ENCODE measurements at regions not wholly inside any gene's neighbourhood (a gene's known extent, or its start where the extent isn't known, plus 50 kb on each side); places are given as distances from the start of the nearest gene placed in this dataset.

DNA sequence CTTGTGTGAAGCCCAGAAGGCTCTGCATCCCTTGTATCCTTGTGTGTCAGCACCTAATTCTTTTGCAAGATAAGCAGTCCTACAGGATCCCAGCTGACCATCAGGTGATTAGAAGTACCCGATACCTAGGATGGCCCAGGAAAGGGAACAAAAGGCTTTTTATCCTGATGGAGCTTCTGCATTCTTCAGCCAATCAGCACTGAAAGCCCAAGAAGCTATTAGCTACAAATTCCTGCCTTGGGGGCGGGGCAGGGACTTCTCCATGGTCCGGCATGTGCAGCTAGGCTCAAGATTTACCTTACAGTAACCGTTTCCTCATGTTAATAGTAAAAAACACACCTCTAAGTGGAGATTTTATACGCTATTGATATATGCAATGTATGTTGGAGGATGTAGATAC lies 264.6 kb upstream of the THUMPD2 start:
- intact Hi-C loops (cut with DNase I) = no loop called here
- TF ChIP-seq POLR2A (IDR thresholded peaks at IDR 0.05) (no peak), EP300 (IDR thresholded peaks at IDR 0.05) (no peak)
- TF ChIP-seq, protein P1, sequence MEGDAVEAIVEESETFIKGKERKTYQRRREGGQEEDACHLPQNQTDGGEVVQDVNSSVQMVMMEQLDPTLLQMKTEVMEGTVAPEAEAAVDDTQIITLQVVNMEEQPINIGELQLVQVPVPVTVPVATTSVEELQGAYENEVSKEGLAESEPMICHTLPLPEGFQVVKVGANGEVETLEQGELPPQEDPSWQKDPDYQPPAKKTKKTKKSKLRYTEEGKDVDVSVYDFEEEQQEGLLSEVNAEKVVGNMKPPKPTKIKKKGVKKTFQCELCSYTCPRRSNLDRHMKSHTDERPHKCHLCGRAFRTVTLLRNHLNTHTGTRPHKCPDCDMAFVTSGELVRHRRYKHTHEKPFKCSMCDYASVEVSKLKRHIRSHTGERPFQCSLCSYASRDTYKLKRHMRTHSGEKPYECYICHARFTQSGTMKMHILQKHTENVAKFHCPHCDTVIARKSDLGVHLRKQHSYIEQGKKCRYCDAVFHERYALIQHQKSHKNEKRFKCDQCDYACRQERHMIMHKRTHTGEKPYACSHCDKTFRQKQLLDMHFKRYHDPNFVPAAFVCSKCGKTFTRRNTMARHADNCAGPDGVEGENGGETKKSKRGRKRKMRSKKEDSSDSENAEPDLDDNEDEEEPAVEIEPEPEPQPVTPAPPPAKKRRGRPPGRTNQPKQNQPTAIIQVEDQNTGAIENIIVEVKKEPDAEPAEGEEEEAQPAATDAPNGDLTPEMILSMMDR (IDR thresholded peaks at IDR 0.05) = no peak
- WGBS, 3 donors = 89 to 99% (median 93%) methylated on average over 5 of the region's 5 CpGs
- no peaks in the 10 kb centered on the region for H3K9me3 ChIP-seq
- no peak overlapping the region for H3K27ac ChIP-seq
- no peaks in the 10 kb centered on the region for H3K36me3 ChIP-seq
- no peaks in the 10 kb centered on the region for H3K4me1 ChIP-seq (ENCODE audit: insufficient read depth)
- no peak overlapping the region for H3K4me3 ChIP-seq
- DNase-seq = no peak
- no peaks in the 10 kb centered on the region for H3K27me3 ChIP-seq

DNA sequence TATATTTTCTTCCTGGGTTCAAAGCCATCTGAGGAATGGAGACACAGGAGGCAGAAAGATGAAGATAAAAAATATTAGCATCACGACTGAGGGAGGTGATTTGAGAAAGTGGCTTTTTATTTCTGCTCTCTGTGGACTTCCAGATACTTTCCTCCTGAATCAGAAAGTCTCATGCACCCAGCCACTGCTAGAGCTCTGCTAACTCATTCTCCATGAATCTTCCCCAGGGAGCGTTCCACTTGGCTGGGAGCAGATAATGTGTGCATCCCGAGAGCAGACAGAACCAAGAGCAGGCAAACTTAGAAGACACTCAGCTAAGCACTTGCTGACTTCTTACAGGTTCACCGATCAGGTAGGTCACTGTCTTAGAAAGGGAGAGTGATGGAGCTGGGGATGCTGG lies 264.1 kb upstream of the THUMPD2 start:
- intact Hi-C loops (cut with DNase I) = no loop called here
- H3K36me3 ChIP-seq = no peaks in the 10 kb centered on the region
- H3K4me3 ChIP-seq = no peak overlapping the region
- DNase-seq = no peak
- WGBS, 3 donors = 75 to 90% (median 83%) methylated on average over 4 of the region's 4 CpGs
- H3K27ac ChIP-seq = no peak overlapping the region
- no peaks in the 10 kb centered on the region for H3K27me3 ChIP-seq
- no peaks in the 10 kb centered on the region for H3K4me1 ChIP-seq (ENCODE audit: insufficient read depth)
- no peaks in the 10 kb centered on the region for H3K9me3 ChIP-seq
- TF ChIP-seq POLR2A (IDR thresholded peaks at IDR 0.05) (no peak), EP300 (IDR thresholded peaks at IDR 0.05) (no peak)
- TF ChIP-seq, protein P1 (IDR thresholded peaks at IDR 0.05) = no peak

DNA sequence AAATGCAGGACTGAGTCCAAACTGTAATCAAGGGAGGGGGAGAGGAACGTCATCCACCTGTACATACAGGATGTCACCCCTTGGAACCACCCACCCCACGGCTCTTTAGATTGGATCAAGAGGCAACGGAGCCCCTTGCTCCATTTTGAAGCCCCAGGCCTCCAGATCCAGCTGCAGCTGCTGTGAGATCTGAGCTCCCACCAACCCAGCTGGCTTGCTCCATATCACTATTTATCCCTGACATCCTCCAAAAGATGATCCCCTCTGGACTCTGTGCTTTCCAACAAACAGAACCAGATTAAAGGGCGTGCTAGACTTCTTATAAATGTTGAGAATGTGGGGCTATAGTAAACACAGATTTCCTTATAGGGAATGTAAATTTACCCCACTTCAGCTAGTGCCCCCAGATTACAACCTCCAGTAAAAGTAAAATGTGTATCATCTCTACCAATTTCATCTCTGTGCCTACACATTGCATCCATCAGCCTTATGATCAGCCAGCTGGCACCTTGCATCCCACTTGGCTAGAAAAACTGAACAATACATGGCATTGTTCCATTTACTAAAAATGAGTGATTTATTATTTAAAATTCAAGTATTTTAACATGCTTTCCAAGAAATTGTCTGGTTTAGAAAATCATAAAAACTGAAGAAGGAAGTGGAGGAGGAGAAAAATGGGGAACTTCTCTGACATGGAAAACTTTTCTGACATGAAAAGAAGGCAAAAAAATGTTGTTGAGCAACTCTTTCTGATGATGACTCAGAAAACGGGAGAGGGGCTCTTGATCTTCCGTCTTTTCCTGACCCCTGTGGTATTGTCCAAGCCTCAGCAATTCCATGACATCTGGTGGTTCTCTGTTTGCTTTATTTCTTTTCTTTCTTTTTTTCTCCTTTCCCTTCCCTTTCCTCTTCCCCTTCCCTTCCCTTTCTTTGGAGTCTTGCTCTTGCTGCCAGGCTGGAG lies 262.6 kb upstream of the THUMPD2 start:
- Histone ChIP-seq H3K9me3 (no peaks in the 10 kb centered on the region), H3K27ac (no peak overlapping the region), H3K4me3 (no peak overlapping the region), H3K27me3 (no peaks in the 10 kb centered on the region), H3K4me1 (ENCODE audit: insufficient read depth) (no peaks in the 10 kb centered on the region), H3K36me3 (no peaks in the 10 kb centered on the region)
- DNase-seq = no peak
- WGBS, 3 donors = 36 to 45% (median 40%) methylated on average over 6 of the region's 6 CpGs
- intact Hi-C loops (cut with DNase I) = no loop called here
- TF ChIP-seq, protein P1 (IDR thresholded peaks at IDR 0.05) = no peak
- TF ChIP-seq EP300 (IDR thresholded peaks at IDR 0.05) (no peak), POLR2A (IDR thresholded peaks at IDR 0.05) (no peak)

DNA sequence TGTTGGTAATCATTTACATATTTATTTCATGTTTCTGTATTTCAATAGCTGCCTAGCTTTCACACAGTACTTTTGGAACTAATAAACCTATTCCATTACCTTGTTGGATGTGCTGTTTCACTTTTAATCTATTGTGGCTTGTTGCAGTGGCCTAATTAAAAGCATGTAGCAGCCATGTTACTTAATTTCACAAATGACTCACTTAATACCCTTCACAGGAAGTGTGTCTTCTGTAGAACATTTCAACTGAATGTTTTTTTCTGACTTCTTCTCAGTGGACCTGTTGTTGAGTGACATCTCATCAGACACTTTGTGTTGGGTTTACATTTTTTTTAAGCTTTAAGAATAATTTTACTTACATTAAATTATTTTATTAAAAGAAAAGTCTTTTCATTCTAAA lies 260.5 kb upstream of the THUMPD2 start:
- Histone ChIP-seq H3K27ac (no peak overlapping the region), H3K9me3 (no peaks in the 10 kb centered on the region), H3K36me3 (no peaks in the 10 kb centered on the region), H3K4me3 (no peak overlapping the region), H3K27me3 (no peaks in the 10 kb centered on the region), H3K4me1 (ENCODE audit: insufficient read depth) (no peaks in the 10 kb centered on the region)
- intact Hi-C loops (cut with DNase I) = no loop called here
- no peak for DNase-seq
- TF ChIP-seq EP300 (IDR thresholded peaks at IDR 0.05) = no peak
- TF ChIP-seq POLR2A (IDR thresholded peaks at IDR 0.05) = no peak
- TF ChIP-seq, protein P1 (IDR thresholded peaks at IDR 0.05) = no peak

Data from ovary (tissue), 7 donors.